AG04450 (cell line): ENCODE measurements at regions not wholly inside any gene's neighbourhood (a gene's known extent, or its start where the extent isn't known, plus 50 kb on each side); places are given as distances from the start of the nearest gene placed in this dataset. TPM values are rescaled to one million over a fixed set of nuclear protein-coding genes. Genes with fewer than 3 reads are reported as not detected.

Experiments
- CTCF ChIA-PET: fragments of 300-600, 350-600 bp; formaldehyde crosslinking; extraction: SDS; loops from one replicate; lab custom pipeline; 2022; ENCODE audit warnings: antibody characterized with exemption, inconsistent platforms; lab: Charles Lee
- POLR2A ChIA-PET: fragments of 350-600 bp; formaldehyde crosslinking; extraction: SDS; loops from one replicate; lab custom pipeline; 2021; ENCODE audit warnings: antibody characterized with exemption, inconsistent platforms; lab: Yijun Ruan, JAX
- DNase-seq: peaks from one replicate; pipeline ENCODE4 v3.0.0-alpha.2; 2011; ENCODE audit warnings: low read depth, low spot score
- H3K27ac ChIP-seq: one replicate; pipeline ENCODE4 v1.5.1; 2012; ENCODE audit warnings: low read depth, low read length, control low read depth
- H3K27me3 ChIP-seq: one replicate; pipeline ENCODE4 v1.6.0; 2012; ENCODE audit warnings: low read length; ENCODE audit not compliant: control insufficient read depth, insufficient read depth
- H3K4me3 ChIP-seq: 2 replicates; pipeline ENCODE4 v1.5.1; 2011; ENCODE audit warnings: mild to moderate bottlenecking, low read depth, low read length, control low read depth
- H3K9me3 ChIP-seq: 2 replicates; pipeline ENCODE4 v1.5.1; 2012; ENCODE audit warnings: low read length; ENCODE audit not compliant: control insufficient read depth, insufficient read depth
- CTCF ChIP-seq: IDR thresholded peaks from 2 replicates; pipeline ENCODE4 v1.5.1; 2011; ENCODE audit warnings: low read depth, low read length, control low read depth, inconsistent platforms
- small RNA-seq: library from RNA; depleted of rRNA; stranded (forward); fragments of <200 nt; gene quantifications from one replicate; pipeline ENCODE3, GENCODE V24; 2012; ENCODE audit warnings: low read depth; ENCODE audit not compliant: insufficient read length

- Histone ChIP-seq H3K27ac (no peak overlapping the region), H3K27me3 (no peaks in the 10 kb centered on the region), H3K4me3 (no peak overlapping the region), H3K9me3 (no peaks in the 10 kb centered on the region)
- TF ChIP-seq CTCF = no peak
- DNase-seq = no peak
- ChIA-PET CTCF (no interaction called here), POLR2A (no interaction called here)
Measured at GRCh38 chr2:186427970-186428369, 58.1 kb upstream of the ZC3H15 start.

DNA sequence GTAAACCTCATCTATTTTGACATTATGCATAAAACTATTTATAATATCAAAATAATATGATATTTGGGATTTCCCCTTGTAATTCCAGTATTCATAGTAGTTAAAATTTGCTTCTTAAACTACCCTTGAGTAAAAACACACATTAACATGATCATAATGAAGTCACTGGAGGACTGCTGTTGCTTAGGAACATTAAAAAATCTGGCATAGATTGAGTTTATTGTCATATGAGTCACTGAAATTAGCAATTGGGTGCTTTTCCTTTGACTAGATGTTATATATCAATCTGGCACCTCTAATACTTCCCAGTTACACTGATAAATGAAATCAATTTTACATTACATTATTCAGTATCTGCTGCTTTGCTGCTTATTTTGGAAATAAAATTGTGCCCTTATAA lies 57.0 kb upstream of the ZC3H15 start:
- no peak overlapping the region for H3K4me3 ChIP-seq
- no peak for DNase-seq

GRCh38 chr2:186431306-186431705 lies 54.8 kb upstream of the ZC3H15 start:
- no peaks in the 10 kb centered on the region for H3K9me3 ChIP-seq
- no peak overlapping the region for H3K4me3 ChIP-seq
- no peak for DNase-seq
- no peak for TF ChIP-seq CTCF
- POLR2A ChIA-PET = interaction anchor here (0.6 kb wide), 1 partner anchor 54 kb away, joined by 3 read pairs; no protein-coding TSS in a partner anchor
- CTCF ChIA-PET = no interaction called here
- no peak overlapping the region for H3K27ac ChIP-seq
- H3K27me3 ChIP-seq = no peaks in the 10 kb centered on the region

More for the DNA sequence above, 57.0 kb upstream of the ZC3H15 start:
- no peak for TF ChIP-seq CTCF
- Histone ChIP-seq H3K27me3 (no peaks in the 10 kb centered on the region), H3K27ac (no peak overlapping the region), H3K9me3 (no peaks in the 10 kb centered on the region)
- POLR2A ChIA-PET = no interaction called here
- CTCF ChIA-PET = no interaction called here

- no peak for DNase-seq
- no peaks in the 10 kb centered on the region for H3K9me3 ChIP-seq
- H3K27ac ChIP-seq = no peak overlapping the region
- no peak overlapping the region for H3K4me3 ChIP-seq
- POLR2A ChIA-PET = no interaction called here
- H3K27me3 ChIP-seq = no peaks in the 10 kb centered on the region
- CTCF ChIA-PET = no interaction called here
- TF ChIP-seq CTCF = no peak
Measured at GRCh38 chr2:186433040-186433439, 53.0 kb upstream of the ZC3H15 start.

GRCh38 chr2:186433777-186434432 lies 52.2 kb upstream of the ZC3H15 start:
- no peak overlapping the region for H3K27ac ChIP-seq
- POLR2A ChIA-PET = no interaction called here
- no peak for DNase-seq
- no peak for TF ChIP-seq CTCF
- CTCF ChIA-PET = no interaction called here
- H3K27me3 ChIP-seq = no peaks in the 10 kb centered on the region
- no peak overlapping the region for H3K4me3 ChIP-seq
- no peaks in the 10 kb centered on the region for H3K9me3 ChIP-seq

Small RNAs in the stretch of these regions (small RNA-seq; reads per million reads assigned to genes)
- gene AC104058.1 = not detected
